HL-60 (cell line): ENCODE measurements at regions not wholly inside any gene's neighbourhood (a gene's known extent, or its start where the extent isn't known, plus 50 kb on each side); places are given as distances from the start of the nearest gene placed in this dataset.

Source experiments
- DNase-seq, 2 experiments: peaks; one replicate each; pipeline ENCODE4 v3.0.0-alpha.2; 2010 to 2020; ENCODE audit warnings: low read depth in 1 of 2, low spot score in 1 of 2
- H3K27ac ChIP-seq: fragments of 250-450 bp; sonication (Bioruptor Pico); replicated peaks from 2 replicates; pipeline ENCODE4 v1.5.1; 2020; ENCODE audit warnings: mild to moderate bottlenecking, moderate library complexity
- H3K27me3 ChIP-seq: fragments of 250-450 bp; sonication (Bioruptor Pico); 2 replicates; pipeline ENCODE4 v1.5.1; 2021; ENCODE audit warnings: mild to moderate bottlenecking, moderate library complexity; ENCODE audit not compliant: insufficient read depth, poor library complexity, severe bottlenecking
- H3K4me3 ChIP-seq: replicated peaks from 2 replicates; pipeline ENCODE4 v1.5.1; 2011; ENCODE audit warnings: mild to moderate bottlenecking, control low read depth, low read length; ENCODE audit not compliant: insufficient read depth
- CTCF ChIP-seq: IDR thresholded peaks from one replicate; pipeline ENCODE4 v1.5.1; 2011; ENCODE audit warnings: low read length, control low read depth, inconsistent platforms; ENCODE audit not compliant: insufficient read depth
- GABPA ChIP-seq: IDR thresholded peaks from 2 replicates; pipeline ENCODE4 v1.6.1; 2012; ENCODE audit warnings: low read depth
- POLR2AphosphoS5 ChIP-seq: IDR thresholded peaks from 2 replicates; pipeline ENCODE4 v1.6.1; 2012; ENCODE audit warnings: low read depth
- REST ChIP-seq: IDR thresholded peaks from 2 replicates; pipeline ENCODE4 v1.6.1; 2012; ENCODE audit warnings: low read depth; ENCODE audit not compliant: insufficient replicate concordance
- SPI1 ChIP-seq: IDR thresholded peaks from 2 replicates; pipeline ENCODE4 v1.6.1; 2012; ENCODE audit warnings: low read depth, mild to moderate bottlenecking, borderline replicate concordance

- no peak overlapping the region for H3K4me3 ChIP-seq
- no peak overlapping the region for H3K27ac ChIP-seq
- TF ChIP-seq SPI1 (no peak), CTCF (no peak), POLR2AphosphoS5 (no peak), REST (no peak), GABPA (no peak)
- DNase-seq: no peak
- no peaks in the 10 kb centered on the region for H3K27me3 ChIP-seq
Observed at GRCh38 chr3:132867526-132867925, 145.3 kb upstream of the NPHP3 start.

- TF ChIP-seq CTCF (no peak), REST (no peak), POLR2AphosphoS5 (no peak), GABPA (no peak)
- H3K4me3 ChIP-seq: no peak overlapping the region
- peaks cover 2% of the 10 kb centered on the region for H3K27me3 ChIP-seq
- H3K27ac ChIP-seq: no peak overlapping the region
- DNase-seq: no peak
Observed at GRCh38 chr3:132857317-132857716, 135.1 kb upstream of the NPHP3 start.

- DNase-seq: no peak
- Histone ChIP-seq H3K27me3 (peaks cover 5% of the 10 kb centered on the region), H3K4me3 (no peak overlapping the region), H3K27ac (no peak overlapping the region)
- TF ChIP-seq POLR2AphosphoS5: no peak
- TF ChIP-seq REST: no peak
Observed at GRCh38 chr3:132854856-132855535, 132.8 kb upstream of the NPHP3 start.
